Suprapubic skin (tissue), 4 donors: ENCODE measurements at regions not wholly inside any gene's neighbourhood (a gene's known extent, or its start where the extent isn't known, plus 50 kb on each side); places are given as distances from the start of the nearest gene placed in this dataset.

Experiments used
- POLR2A ChIP-seq, 2 donors: fragments of 450-650 bp; IDR thresholded peaks; one replicate each; pipeline ENCODE4 v1.6.1; 2017; ENCODE audit warnings: antibody characterized with exemption in 2 of 2, mild to moderate bottlenecking in 2 of 2, moderate library complexity in 2 of 2
- POLR2AphosphoS5 ChIP-seq, 3 donors: sonication (generic); formaldehyde crosslinking; IDR thresholded peaks; one replicate each; pipeline ENCODE4 v1.6.1; 2017; ENCODE audit warnings: antibody characterized with exemption in 3 of 3
- TF ChIP-seq, protein P1 (sequence below), 2 donors: fragments of 200-600 bp in 1 of 2; fragments of 450-650 bp in 1 of 2; sonication (generic) in 1 of 2; IDR thresholded peaks; one replicate each; pipeline ENCODE4 v1.5.1; 2016 to 2019; ENCODE audit warnings: antibody characterized with exemption in 2 of 2, mild to moderate bottlenecking in 1 of 2, moderate library complexity in 1 of 2

- TF ChIP-seq POLR2AphosphoS5 (IDR thresholded peaks at IDR 0.05) (no peak), POLR2A (IDR thresholded peaks at IDR 0.05) (no peak)
- TF ChIP-seq, protein P1, sequence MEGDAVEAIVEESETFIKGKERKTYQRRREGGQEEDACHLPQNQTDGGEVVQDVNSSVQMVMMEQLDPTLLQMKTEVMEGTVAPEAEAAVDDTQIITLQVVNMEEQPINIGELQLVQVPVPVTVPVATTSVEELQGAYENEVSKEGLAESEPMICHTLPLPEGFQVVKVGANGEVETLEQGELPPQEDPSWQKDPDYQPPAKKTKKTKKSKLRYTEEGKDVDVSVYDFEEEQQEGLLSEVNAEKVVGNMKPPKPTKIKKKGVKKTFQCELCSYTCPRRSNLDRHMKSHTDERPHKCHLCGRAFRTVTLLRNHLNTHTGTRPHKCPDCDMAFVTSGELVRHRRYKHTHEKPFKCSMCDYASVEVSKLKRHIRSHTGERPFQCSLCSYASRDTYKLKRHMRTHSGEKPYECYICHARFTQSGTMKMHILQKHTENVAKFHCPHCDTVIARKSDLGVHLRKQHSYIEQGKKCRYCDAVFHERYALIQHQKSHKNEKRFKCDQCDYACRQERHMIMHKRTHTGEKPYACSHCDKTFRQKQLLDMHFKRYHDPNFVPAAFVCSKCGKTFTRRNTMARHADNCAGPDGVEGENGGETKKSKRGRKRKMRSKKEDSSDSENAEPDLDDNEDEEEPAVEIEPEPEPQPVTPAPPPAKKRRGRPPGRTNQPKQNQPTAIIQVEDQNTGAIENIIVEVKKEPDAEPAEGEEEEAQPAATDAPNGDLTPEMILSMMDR (IDR thresholded peaks at IDR 0.05): no peak
Observed at GRCh38 chr20:48241482-48241881, 456.2 kb upstream of the SULF2 start.
